ENCODE measurements at regions not wholly inside any gene's neighbourhood (a gene's known extent, or its start where the extent isn't known, plus 50 kb on each side); places are given as distances from the start of the nearest gene placed in this dataset.

GRCh38 chr2:115908731-115909130 is 1466.3 kb downstream of the DPP10 start:
- TF ChIP-seq YY1 (IDR thresholded peaks at IDR 0.05; ENCODE audit: insufficient read depth, insufficient read length) (no peak), SUZ12 (IDR thresholded peaks at IDR 0.05; ENCODE audit: extremely low read depth, insufficient read depth, insufficient read length) (no peak)
